Adrenal gland (tissue), 9 donors: ENCODE measurements at regions not wholly inside any gene's neighbourhood (a gene's known extent, or its start where the extent isn't known, plus 50 kb on each side); places are given as distances from the start of the nearest gene placed in this dataset.

Source experiments
- DNase-seq, 7 donors: peaks; one replicate each; pipeline ENCODE4 v3.0.0-alpha.2; 2019 to 2020
- H3K27ac ChIP-seq, 5 donors: fragments of 200-600 bp; sonication (generic) in 4 of 5; 1 replicate in 3 of 5; 2 replicates in 2 of 5; pipeline versions ENCODE4 v1.5.1 to v1.8.0; 2016 to 2020; ENCODE audit warnings: mild to moderate bottlenecking in 1 of 5
- H3K27me3 ChIP-seq: fragments of 200-600 bp; 2 replicates; pipeline ENCODE4 v1.8.0; 2021
- H3K36me3 ChIP-seq, 2 donors: fragments of 200-600 bp; replicated peaks in 1 of 2; 1 replicate in 1 of 2; 2 replicates in 1 of 2; pipeline versions ENCODE4 v1.5.1 to v1.8.0; 2018 to 2022
- H3K4me1 ChIP-seq, 2 donors: fragments of 200-600 bp; replicated peaks in 1 of 2; 1 replicate in 1 of 2; 2 replicates in 1 of 2; pipeline versions ENCODE4 v1.5.1 to v1.8.0; 2018 to 2021
- H3K4me3 ChIP-seq, 4 donors: fragments of 200-600 bp; sonication (generic) in 3 of 4; one replicate each; pipeline ENCODE4 v1.5.1; 2016 to 2018
- H3K9me3 ChIP-seq, 3 donors: fragments of 200-600 bp; sonication (generic) in 1 of 3; replicated peaks in 1 of 3; 1 replicate in 2 of 3; 2 replicates in 1 of 3; pipeline versions ENCODE4 v1.5.1 to v1.8.0; 2016 to 2021
- CTCF ChIP-seq, 6 experiments: fragments of 450-650 bp in 4 of 6; fragments of 200-600 bp in 2 of 6; sonication (generic) in 1 of 6; IDR thresholded peaks; 1 replicate in 5 of 6; 2 replicates in 1 of 6; pipeline versions ENCODE4 v1.5.1 to v1.8.0; 2016 to 2021; ENCODE audit warnings: antibody characterized with exemption in 6 of 6, mild to moderate bottlenecking in 2 of 6, moderate library complexity in 1 of 6
- POLR2A ChIP-seq, 2 donors: fragments of 450-650 bp; IDR thresholded peaks; one replicate each; pipeline ENCODE4 v1.6.1; 2017; ENCODE audit warnings: antibody characterized with exemption in 2 of 2, mild to moderate bottlenecking in 2 of 2, moderate library complexity in 1 of 2
- WGBS, 4 donors: extraction: QIAGEN DNeasy Blood & Tissue Kit in 2 of 4; methylation state at CpG; one replicate each; pipeline versions ENCODE4 v1.1.5 to v1.1.7; 2013 to 2017; 5-methylcytosine and 5-hydroxymethylcytosine counted together
- intact Hi-C, 2 donors: fragments of 100-400 bp; cut with DNase I; formaldehyde crosslinking; loops; one replicate each; pipeline versions ENCODE4 v1.14.1 to v1.15.0; 2022 to 2023
- donor health status: healthy with polysubstance abuse.
- donor health status: Bipolar disorder and iron deficiency.
- donor health status: DM: yes; HTN: yes; CAD: no.
- donor health status: DM: no; HTN: no; CAD: no.
- donor health status: DM: no; HTN: no; CAD: no.

- no peak for TF ChIP-seq POLR2A (IDR thresholded peaks at IDR 0.05)
- no peak for TF ChIP-seq CTCF (IDR thresholded peaks at IDR 0.05)
- Histone ChIP-seq H3K27me3 (peaks cover 3% of the 10 kb centered on the region), H3K27ac (no peak overlapping the region), H3K36me3 (no peaks in the 10 kb centered on the region), H3K9me3 (no peaks in the 10 kb centered on the region), H3K4me1 (no peaks in the 10 kb centered on the region), H3K4me3 (no peak overlapping the region)
- DNase-seq: no peak
- intact Hi-C loops: no loop called here
- WGBS, 4 donors: 81 to 93% (median 90%) methylated on average over 1 of the region's 1 CpG
Observed at GRCh38 chrX:112279940-112280339, 197.4 kb upstream of the TRPC5 start.

GRCh38 chrX:112270991-112271390, 188.4 kb upstream of the TRPC5 start:
- Histone ChIP-seq H3K27me3 (no peaks in the 10 kb centered on the region), H3K9me3 (no peaks in the 10 kb centered on the region), H3K36me3 (no peaks in the 10 kb centered on the region), H3K4me1 (no peaks in the 10 kb centered on the region), H3K27ac (no peak overlapping the region), H3K4me3 (no peak overlapping the region)
- intact Hi-C loops: no loop called here
- WGBS, 4 donors: 64 to 74% (median 71%) methylated on average over 2 of the region's 2 CpGs
- no peak for TF ChIP-seq POLR2A (IDR thresholded peaks at IDR 0.05)
- TF ChIP-seq CTCF (IDR thresholded peaks at IDR 0.05): no peak
- DNase-seq: no peak

GRCh38 chrX:112266136-112266535, 183.6 kb upstream of the TRPC5 start:
- no peak for DNase-seq
- H3K27ac ChIP-seq: no peak overlapping the region
- H3K27me3 ChIP-seq: no peaks in the 10 kb centered on the region
- intact Hi-C loops: no loop called here
- H3K4me3 ChIP-seq: no peak overlapping the region
- no peak for TF ChIP-seq POLR2A (IDR thresholded peaks at IDR 0.05)
- no peak for TF ChIP-seq CTCF (IDR thresholded peaks at IDR 0.05)
- H3K36me3 ChIP-seq: no peaks in the 10 kb centered on the region
- H3K9me3 ChIP-seq: no peaks in the 10 kb centered on the region
- WGBS, 4 donors: 50 to 79% (median 63%) methylated on average over 2 of the region's 2 CpGs
- H3K4me1 ChIP-seq: no peaks in the 10 kb centered on the region

GRCh38 chrX:112259375-112259774, 176.8 kb upstream of the TRPC5 start:
- no peaks in the 10 kb centered on the region for H3K36me3 ChIP-seq
- DNase-seq: no peak
- 47 to 55% (median 50%) methylated on average over 3 of the region's 3 CpGs for WGBS, 4 donors
- TF ChIP-seq POLR2A (IDR thresholded peaks at IDR 0.05) (no peak), CTCF (IDR thresholded peaks at IDR 0.05) (no peak)
- peaks cover 3% of the 10 kb centered on the region for H3K27me3 ChIP-seq
- H3K4me1 ChIP-seq: no peaks in the 10 kb centered on the region
- no peak overlapping the region for H3K27ac ChIP-seq
- no peaks in the 10 kb centered on the region for H3K9me3 ChIP-seq
- H3K4me3 ChIP-seq: no peak overlapping the region
- intact Hi-C loops: no loop called here
